ENCODE measurements at regions not wholly inside any gene's neighbourhood (a gene's known extent, or its start where the extent isn't known, plus 50 kb on each side); places are given as distances from the start of the nearest gene placed in this dataset.

- no peak for TF ChIP-seq CTCF (IDR thresholded peaks at IDR 0.05)
Observed at GRCh38 chr16:51952500-51952899, 594.4 kb downstream of the TOX3 start.

GRCh38 chr16:51951668-51952298 is 595.2 kb downstream of the TOX3 start:
- no peak for TF ChIP-seq CTCF (IDR thresholded peaks at IDR 0.05)

DNA sequence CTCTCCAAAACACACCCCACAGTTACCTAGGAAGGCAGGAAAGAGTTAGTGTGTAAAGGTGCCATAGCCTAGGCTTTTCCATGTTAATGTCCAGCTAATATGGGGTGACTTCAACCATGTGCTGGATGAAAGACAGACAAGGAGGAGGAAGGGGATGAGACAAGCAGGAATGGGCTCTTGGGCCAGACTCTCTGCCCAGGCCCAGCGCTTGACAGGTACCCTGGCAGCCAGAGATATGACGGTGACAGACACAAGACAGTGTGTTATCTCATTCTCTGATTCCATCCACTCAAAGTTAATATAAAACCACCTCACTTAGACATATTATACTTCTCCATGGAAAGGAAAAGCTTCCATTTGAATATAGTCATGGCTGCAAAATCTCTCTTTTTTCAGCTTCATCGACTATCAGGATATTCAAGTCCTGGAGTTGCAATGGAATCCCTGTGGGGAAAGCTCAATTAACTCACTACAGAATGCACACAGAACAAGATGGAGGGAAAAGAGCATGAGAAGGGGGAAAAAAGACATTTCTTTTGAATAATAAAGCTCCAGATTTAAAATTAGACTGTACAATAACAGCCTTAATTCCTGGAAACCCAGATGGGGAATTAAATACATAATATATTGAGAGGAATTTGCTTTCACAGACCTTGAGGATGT is 596.7 kb downstream of the TOX3 start:
- no peak for TF ChIP-seq CTCF (IDR thresholded peaks at IDR 0.05)

GRCh38 chr16:51949282-51949681 is 597.7 kb downstream of the TOX3 start:
- TF ChIP-seq CTCF (IDR thresholded peaks at IDR 0.05): no peak

DNA sequence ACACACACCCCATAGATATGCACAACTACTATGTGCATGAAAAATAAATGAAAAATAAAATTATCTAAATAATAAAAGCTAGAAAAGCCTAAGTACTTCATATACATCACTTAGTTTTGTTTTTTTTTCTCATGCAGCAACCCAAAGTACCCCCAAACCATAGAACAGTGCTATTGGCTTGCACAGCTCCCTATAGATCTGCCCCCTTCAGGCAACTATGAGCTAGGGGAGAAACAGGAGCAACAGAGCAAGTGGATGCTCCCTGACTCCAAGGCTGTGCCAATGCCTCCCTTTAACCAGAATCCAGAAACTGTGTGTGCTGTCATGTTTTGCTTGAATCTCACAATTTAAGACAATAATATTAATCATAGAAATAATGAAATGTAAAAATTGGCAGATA is 605.5 kb downstream of the TOX3 start:
- TF ChIP-seq CTCF (IDR thresholded peaks at IDR 0.05): no peak

DNA sequence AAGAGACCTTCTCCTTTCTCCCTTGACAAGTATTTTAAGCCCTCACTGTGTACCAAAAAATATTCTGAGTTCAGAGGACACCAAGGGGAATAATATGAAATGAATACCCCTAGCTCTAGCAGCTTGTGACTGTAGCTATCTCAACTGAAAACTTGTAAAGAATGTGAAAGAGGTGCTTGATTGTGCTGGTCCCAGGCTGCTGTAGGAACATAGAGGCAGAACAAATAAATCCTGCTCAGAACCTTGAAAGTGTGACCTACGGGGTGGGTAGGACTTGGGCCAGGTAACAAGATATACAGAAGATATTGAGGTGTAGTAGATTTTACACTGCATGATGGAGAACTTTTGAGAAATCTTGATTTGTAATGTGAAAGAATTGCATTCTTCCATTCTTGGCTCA is 606.8 kb downstream of the TOX3 start:
- no peak for TF ChIP-seq CTCF (IDR thresholded peaks at IDR 0.05)

GRCh38 chr16:51939378-51939871 is 607.5 kb downstream of the TOX3 start:
- no peak for TF ChIP-seq CTCF (IDR thresholded peaks at IDR 0.05)

All from LNCAP (cell line).